Cardiac muscle cell (in vitro differentiated cells and primary cell): ENCODE measurements at regions not wholly inside any gene's neighbourhood (a gene's known extent, or its start where the extent isn't known, plus 50 kb on each side); places are given as distances from the start of the nearest gene placed in this dataset.
A peak's percentile ranks its signal among the peaks of the same experiment; 100 is the strongest.

Experiments
- DNase-seq, 2 donors: peaks; one replicate each; pipeline versions ENCODE4 v3.0.0 to v3.0.0-alpha.2; 2010 to 2017; ENCODE audit warnings: low read depth in 1 of 2, low spot score in 1 of 2
- H3K27ac ChIP-seq: fragments of 200-600 bp; sonication (generic); 2 replicates; pipeline ENCODE4 v1.5.1; 2016
- H3K27me3 ChIP-seq: fragments of 200-600 bp; sonication (generic); 2 replicates; pipeline ENCODE4 v1.6.0; 2016; ENCODE audit warnings: control low read depth
- H3K36me3 ChIP-seq: fragments of 200-600 bp; sonication (generic); 2 replicates; pipeline ENCODE4 v1.5.1; 2016; ENCODE audit warnings: control low read depth
- H3K4me1 ChIP-seq: fragments of 200-600 bp; sonication (generic); 2 replicates; pipeline ENCODE4 v1.8.1; 2017; ENCODE audit warnings: low read depth, mild to moderate bottlenecking, mixed run types
- H3K4me3 ChIP-seq: fragments of 200-600 bp; sonication (generic); 2 replicates; pipeline ENCODE4 v1.5.1; 2016; ENCODE audit warnings: mild to moderate bottlenecking
- H3K9me3 ChIP-seq: fragments of 200-600 bp; sonication (generic); 2 replicates; pipeline ENCODE4 v1.5.1; 2017; ENCODE audit warnings: low read depth, mild to moderate bottlenecking, control low read depth
- TF ChIP-seq, protein P1 (sequence below): IDR thresholded peaks from 2 replicates; pipeline ENCODE4 v1.5.1; 2012; ENCODE audit warnings: low read depth, mild to moderate bottlenecking, low read length

DNA sequence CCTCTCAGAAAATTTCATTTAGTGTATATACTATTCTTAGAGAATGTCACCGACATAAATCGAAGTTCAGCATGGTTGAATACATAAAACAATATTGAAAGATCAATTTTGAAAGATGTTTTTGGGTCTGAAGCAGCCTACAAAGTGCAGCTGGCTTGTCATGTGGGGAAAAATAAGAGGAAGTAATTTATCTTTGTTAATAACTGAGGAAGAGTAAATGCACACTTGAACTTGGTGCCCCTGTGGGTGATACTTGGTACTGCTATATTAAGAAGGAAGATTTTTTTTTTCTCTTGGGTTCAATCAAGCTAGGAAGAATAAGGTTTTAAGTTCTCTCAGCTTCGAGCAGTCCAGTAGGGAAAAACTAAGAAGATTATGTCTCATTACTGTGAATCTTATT, 661.3 kb downstream of the RPL10L start:
- H3K9me3 ChIP-seq, result no peaks in the 10 kb centered on the region
- H3K36me3 ChIP-seq, result no peaks in the 10 kb centered on the region
- TF ChIP-seq, protein P1, sequence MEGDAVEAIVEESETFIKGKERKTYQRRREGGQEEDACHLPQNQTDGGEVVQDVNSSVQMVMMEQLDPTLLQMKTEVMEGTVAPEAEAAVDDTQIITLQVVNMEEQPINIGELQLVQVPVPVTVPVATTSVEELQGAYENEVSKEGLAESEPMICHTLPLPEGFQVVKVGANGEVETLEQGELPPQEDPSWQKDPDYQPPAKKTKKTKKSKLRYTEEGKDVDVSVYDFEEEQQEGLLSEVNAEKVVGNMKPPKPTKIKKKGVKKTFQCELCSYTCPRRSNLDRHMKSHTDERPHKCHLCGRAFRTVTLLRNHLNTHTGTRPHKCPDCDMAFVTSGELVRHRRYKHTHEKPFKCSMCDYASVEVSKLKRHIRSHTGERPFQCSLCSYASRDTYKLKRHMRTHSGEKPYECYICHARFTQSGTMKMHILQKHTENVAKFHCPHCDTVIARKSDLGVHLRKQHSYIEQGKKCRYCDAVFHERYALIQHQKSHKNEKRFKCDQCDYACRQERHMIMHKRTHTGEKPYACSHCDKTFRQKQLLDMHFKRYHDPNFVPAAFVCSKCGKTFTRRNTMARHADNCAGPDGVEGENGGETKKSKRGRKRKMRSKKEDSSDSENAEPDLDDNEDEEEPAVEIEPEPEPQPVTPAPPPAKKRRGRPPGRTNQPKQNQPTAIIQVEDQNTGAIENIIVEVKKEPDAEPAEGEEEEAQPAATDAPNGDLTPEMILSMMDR, result peak; percentile 7
- H3K27me3 ChIP-seq, result no peaks in the 10 kb centered on the region
- H3K27ac ChIP-seq, result no peak overlapping the region
- no peak overlapping the region for H3K4me3 ChIP-seq
- no peaks in the 10 kb centered on the region for H3K4me1 ChIP-seq
- no peak for DNase-seq

DNA sequence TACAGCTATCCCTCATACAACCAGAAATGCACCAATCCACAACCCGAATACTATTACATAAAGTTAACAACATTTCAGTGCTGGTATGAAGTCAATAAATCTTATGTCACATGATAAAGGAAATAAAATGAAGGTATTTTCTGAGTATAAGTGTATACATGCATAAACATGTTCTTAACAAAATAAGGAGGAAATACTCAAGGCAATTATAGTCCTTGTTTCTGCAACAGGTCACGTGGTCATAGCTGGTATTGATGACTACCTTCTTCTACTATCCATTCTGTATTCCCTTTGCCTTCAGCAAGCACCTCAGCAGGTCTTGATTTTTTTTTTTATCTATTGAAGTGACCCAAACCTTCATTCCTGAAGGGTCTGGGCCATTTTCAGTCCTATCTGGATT, 675.6 kb downstream of the RPL10L start:
- H3K27me3 ChIP-seq, result no peaks in the 10 kb centered on the region
- H3K4me1 ChIP-seq, result no peaks in the 10 kb centered on the region
- no peaks in the 10 kb centered on the region for H3K9me3 ChIP-seq
- TF ChIP-seq, protein P1, result no peak
- H3K4me3 ChIP-seq, result no peak overlapping the region
- no peak overlapping the region for H3K27ac ChIP-seq
- H3K36me3 ChIP-seq, result no peaks in the 10 kb centered on the region
- DNase-seq, result no peak

DNA sequence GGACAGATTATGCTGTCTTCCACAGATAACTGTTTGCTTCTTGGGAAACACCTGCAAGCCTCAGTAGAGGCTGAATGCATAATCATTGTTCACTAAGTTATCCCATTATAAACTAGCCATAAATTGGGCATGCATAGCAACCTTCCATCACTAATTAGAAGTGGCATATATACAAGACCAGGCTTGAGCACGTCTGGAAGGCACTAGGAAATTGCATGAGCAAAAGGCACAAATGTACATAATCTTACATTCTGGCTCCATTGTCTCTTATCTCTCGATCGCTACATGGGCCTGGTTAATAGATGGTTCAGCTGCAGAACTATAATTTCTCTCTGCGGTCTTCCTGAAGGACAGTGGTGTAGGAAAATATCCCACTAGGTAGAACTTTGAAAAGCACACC, 679.2 kb downstream of the RPL10L start:
- Histone ChIP-seq H3K4me3 (no peak overlapping the region), H3K9me3 (no peaks in the 10 kb centered on the region), H3K4me1 (no peaks in the 10 kb centered on the region), H3K27me3 (no peaks in the 10 kb centered on the region), H3K27ac (no peak overlapping the region), H3K36me3 (no peaks in the 10 kb centered on the region)
- TF ChIP-seq, protein P1, result no peak
- no peak for DNase-seq

DNA sequence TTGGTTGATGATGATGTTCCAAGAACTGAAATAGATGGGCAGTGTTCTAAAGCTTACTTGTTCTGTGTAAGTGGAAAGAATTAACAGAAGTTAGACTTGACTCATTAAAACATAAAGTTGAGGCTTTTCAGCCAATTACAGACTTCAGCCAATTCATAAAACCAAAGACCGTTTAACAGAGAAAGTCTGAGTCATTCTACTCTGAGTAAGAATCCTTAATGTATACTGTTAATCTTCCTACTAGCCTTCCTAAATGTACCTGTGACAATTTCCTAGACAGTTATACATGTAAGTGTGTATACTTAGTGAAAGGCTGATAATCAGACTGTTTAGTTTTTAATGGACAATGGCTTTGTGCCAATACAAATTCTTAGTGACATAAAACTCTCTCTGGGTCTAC, 681.0 kb downstream of the RPL10L start:
- Histone ChIP-seq H3K27ac (no peak overlapping the region), H3K9me3 (no peaks in the 10 kb centered on the region), H3K4me1 (no peaks in the 10 kb centered on the region), H3K4me3 (no peak overlapping the region), H3K36me3 (no peaks in the 10 kb centered on the region), H3K27me3 (no peaks in the 10 kb centered on the region)
- DNase-seq, result no peak
- TF ChIP-seq, protein P1, result no peak

DNA sequence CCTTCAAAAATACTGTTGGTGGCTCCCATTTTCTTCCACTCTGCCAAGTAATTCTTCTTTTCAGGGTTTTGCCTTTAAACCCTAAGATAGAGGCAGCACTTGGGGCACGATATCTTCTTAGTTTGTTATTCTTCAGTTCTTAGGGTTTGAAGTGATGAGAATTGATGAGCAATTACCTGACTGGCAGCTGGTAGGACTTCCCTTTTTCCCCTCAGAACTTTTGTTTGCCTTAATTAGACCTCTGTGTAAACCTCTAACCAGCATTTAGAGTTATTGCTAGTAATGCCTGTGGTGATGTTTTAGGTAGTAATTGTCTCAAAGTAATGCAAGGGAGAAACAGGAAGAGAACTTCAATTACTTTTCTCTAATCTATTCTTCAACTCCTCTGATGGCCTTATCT, 683.5 kb downstream of the RPL10L start:
- DNase-seq, result no peak
- no peaks in the 10 kb centered on the region for H3K9me3 ChIP-seq
- H3K4me3 ChIP-seq, result no peak overlapping the region
- TF ChIP-seq, protein P1, result no peak
- no peaks in the 10 kb centered on the region for H3K4me1 ChIP-seq
- no peak overlapping the region for H3K27ac ChIP-seq
- H3K36me3 ChIP-seq, result no peaks in the 10 kb centered on the region
- no peaks in the 10 kb centered on the region for H3K27me3 ChIP-seq

DNA sequence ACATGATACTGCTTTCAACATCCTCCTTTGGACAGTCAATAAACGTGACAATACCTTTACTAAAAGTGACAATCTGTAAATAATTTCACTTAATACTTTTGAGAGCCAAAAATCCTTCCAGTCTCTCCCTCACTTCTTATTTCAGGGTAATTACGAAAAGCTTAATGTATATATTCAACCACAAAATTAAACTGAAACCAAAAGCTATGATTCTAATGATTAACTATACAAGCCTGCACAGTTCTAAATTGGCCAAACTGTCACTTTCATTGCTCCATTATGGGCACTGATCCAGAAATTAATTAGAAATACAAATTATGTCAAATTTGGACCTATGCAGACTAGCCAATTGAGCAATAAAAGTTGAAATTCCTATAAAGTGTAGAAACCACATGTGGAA, 696.5 kb upstream of the MIS18BP1 start:
- no peak overlapping the region for H3K27ac ChIP-seq
- H3K27me3 ChIP-seq, result no peaks in the 10 kb centered on the region
- no peak overlapping the region for H3K4me3 ChIP-seq
- no peak for DNase-seq
- H3K9me3 ChIP-seq, result no peaks in the 10 kb centered on the region
- H3K36me3 ChIP-seq, result no peaks in the 10 kb centered on the region
- no peaks in the 10 kb centered on the region for H3K4me1 ChIP-seq
- TF ChIP-seq, protein P1, result no peak
